Suprapubic skin (tissue), 4 donors: ENCODE measurements at regions not wholly inside any gene's neighbourhood (a gene's known extent, or its start where the extent isn't known, plus 50 kb on each side); places are given as distances from the start of the nearest gene placed in this dataset.

Experiments
- DNase-seq, 2 donors: peaks; one replicate each; pipeline ENCODE4 v3.0.0-alpha.2; 2019; ENCODE audit warnings: low spot score in 2 of 2
- H3K27ac ChIP-seq: fragments of 200-600 bp; sonication (generic); one replicate; pipeline ENCODE4 v1.5.1; 2019
- H3K27me3 ChIP-seq: fragments of 200-600 bp; sonication (generic); one replicate; pipeline ENCODE4 v1.5.1; 2019
- H3K36me3 ChIP-seq: fragments of 200-600 bp; sonication (generic); one replicate; pipeline ENCODE4 v1.5.1; 2019
- H3K4me1 ChIP-seq: fragments of 200-600 bp; sonication (generic); one replicate; pipeline ENCODE4 v1.5.1; 2019
- H3K4me3 ChIP-seq: fragments of 200-600 bp; sonication (generic); one replicate; pipeline ENCODE4 v1.5.1; 2019; ENCODE audit warnings: mild to moderate bottlenecking
- H3K9me3 ChIP-seq: fragments of 200-600 bp; sonication (generic); one replicate; pipeline ENCODE4 v1.5.1; 2019
- EP300 ChIP-seq: sonication (generic); formaldehyde crosslinking; IDR thresholded peaks from one replicate; pipeline ENCODE4 v1.6.1; 2017; ENCODE audit warnings: antibody characterized with exemption
- POLR2A ChIP-seq, 2 donors: fragments of 450-650 bp; IDR thresholded peaks; one replicate each; pipeline ENCODE4 v1.6.1; 2017; ENCODE audit warnings: antibody characterized with exemption in 2 of 2, mild to moderate bottlenecking in 2 of 2, moderate library complexity in 2 of 2
- POLR2AphosphoS5 ChIP-seq, 3 donors: sonication (generic); formaldehyde crosslinking; IDR thresholded peaks; one replicate each; pipeline ENCODE4 v1.6.1; 2017; ENCODE audit warnings: antibody characterized with exemption in 3 of 3
- WGBS: methylation state at CpG from one replicate; pipeline ENCODE4 v1.1.5; 2018; 5-methylcytosine and 5-hydroxymethylcytosine counted together
- TF ChIP-seq, protein P1 (sequence below), 2 donors: fragments of 200-600 bp in 1 of 2; fragments of 450-650 bp in 1 of 2; sonication (generic) in 1 of 2; IDR thresholded peaks; one replicate each; pipeline ENCODE4 v1.5.1; 2016 to 2019; ENCODE audit warnings: antibody characterized with exemption in 2 of 2, mild to moderate bottlenecking in 1 of 2, moderate library complexity in 1 of 2

DNA sequence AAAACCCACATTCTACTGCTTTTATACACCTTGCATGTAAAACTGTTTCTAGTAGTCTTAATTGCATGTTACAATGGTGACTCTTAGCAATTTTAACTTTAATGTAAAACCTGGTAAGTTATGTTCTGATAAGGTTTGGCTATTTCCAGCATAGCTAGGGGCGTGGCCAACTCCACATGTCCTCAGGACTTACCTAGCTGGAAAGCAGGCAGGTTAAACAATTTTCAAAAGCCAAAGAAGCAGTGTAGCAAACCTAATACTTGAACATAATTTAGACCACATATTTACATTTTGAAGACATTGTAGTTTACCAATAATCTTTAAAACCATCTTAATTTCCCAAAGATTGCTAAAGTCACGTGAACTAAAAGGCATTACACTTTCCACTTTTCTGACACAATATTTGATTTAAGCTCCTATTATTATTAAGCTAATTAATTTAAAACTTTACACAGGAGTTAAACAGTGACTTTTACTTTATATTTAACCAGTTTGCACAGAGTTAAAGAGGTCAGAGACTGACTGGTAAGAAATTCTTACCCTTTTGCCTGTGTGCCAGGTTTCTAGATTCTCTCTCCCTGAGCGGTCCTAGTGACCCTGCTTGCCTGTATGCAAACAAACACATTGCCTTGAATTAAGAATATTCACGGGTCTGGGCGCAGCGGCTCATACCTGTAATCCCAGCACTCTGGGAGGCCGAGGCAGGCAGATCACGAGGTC, 88.2 kb downstream of the GLUD2 start:
- TF ChIP-seq POLR2A (IDR thresholded peaks at IDR 0.05), result no peak
- no peak for TF ChIP-seq EP300
- TF ChIP-seq, protein P1, sequence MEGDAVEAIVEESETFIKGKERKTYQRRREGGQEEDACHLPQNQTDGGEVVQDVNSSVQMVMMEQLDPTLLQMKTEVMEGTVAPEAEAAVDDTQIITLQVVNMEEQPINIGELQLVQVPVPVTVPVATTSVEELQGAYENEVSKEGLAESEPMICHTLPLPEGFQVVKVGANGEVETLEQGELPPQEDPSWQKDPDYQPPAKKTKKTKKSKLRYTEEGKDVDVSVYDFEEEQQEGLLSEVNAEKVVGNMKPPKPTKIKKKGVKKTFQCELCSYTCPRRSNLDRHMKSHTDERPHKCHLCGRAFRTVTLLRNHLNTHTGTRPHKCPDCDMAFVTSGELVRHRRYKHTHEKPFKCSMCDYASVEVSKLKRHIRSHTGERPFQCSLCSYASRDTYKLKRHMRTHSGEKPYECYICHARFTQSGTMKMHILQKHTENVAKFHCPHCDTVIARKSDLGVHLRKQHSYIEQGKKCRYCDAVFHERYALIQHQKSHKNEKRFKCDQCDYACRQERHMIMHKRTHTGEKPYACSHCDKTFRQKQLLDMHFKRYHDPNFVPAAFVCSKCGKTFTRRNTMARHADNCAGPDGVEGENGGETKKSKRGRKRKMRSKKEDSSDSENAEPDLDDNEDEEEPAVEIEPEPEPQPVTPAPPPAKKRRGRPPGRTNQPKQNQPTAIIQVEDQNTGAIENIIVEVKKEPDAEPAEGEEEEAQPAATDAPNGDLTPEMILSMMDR (IDR thresholded peaks at IDR 0.05), result no peak
- TF ChIP-seq POLR2AphosphoS5 (IDR thresholded peaks at IDR 0.05), result no peak
- H3K36me3 ChIP-seq, result no peaks in the 10 kb centered on the region
- no peaks in the 10 kb centered on the region for H3K9me3 ChIP-seq
- no peaks in the 10 kb centered on the region for H3K27me3 ChIP-seq
- 70% methylated on average over 8 of the region's 8 CpGs for WGBS
- H3K27ac ChIP-seq, result no peak overlapping the region
- H3K4me1 ChIP-seq, result no peaks in the 10 kb centered on the region
- H3K4me3 ChIP-seq, result no peak overlapping the region
- no peak for DNase-seq

GRCh38 chrX:121146059-121146628, 98.7 kb downstream of the GLUD2 start:
- TF ChIP-seq, protein P1 (IDR thresholded peaks at IDR 0.05), result no peak
- TF ChIP-seq POLR2AphosphoS5 (IDR thresholded peaks at IDR 0.05), result no peak
- TF ChIP-seq POLR2A (IDR thresholded peaks at IDR 0.05), result no peak
- no peak for TF ChIP-seq EP300
- no peak overlapping the region for H3K4me3 ChIP-seq
- no peaks in the 10 kb centered on the region for H3K27me3 ChIP-seq
- H3K27ac ChIP-seq, result no peak overlapping the region
- no peaks in the 10 kb centered on the region for H3K36me3 ChIP-seq
- no peaks in the 10 kb centered on the region for H3K4me1 ChIP-seq
- H3K9me3 ChIP-seq, result no peaks in the 10 kb centered on the region
- no peak for DNase-seq

- 42% methylated on average over 1 of the region's 1 CpG for WGBS
Measured at GRCh38 chrX:121150217-121150616, 102.8 kb downstream of the GLUD2 start.

DNA sequence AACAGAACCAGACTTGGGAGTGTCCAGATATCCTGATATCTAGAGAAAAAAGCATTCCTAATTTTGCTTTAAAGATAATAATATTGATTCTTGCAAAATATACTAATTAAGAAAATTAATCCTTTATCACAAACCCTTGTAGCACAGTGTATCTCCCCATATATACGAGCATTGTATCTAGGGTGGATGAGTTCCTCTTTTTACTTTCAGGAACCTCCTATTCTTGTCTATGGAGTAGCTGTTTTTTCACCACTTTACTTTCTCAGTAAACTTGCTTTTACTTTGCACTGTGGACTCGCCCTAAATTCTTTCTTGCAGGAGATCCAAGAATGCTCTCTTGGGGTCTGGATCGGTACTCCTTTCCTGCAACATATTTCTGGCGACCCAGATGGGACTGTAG, 103.9 kb downstream of the GLUD2 start:
- 64% methylated on average over 4 of the region's 4 CpGs for WGBS
- Histone ChIP-seq H3K4me3 (no peak overlapping the region), H3K27me3 (no peaks in the 10 kb centered on the region), H3K9me3 (no peaks in the 10 kb centered on the region), H3K27ac (no peak overlapping the region), H3K4me1 (no peaks in the 10 kb centered on the region), H3K36me3 (no peaks in the 10 kb centered on the region)
- no peak for DNase-seq
- TF ChIP-seq, protein P1 (IDR thresholded peaks at IDR 0.05), result no peak
- TF ChIP-seq EP300, result no peak
- TF ChIP-seq POLR2A (IDR thresholded peaks at IDR 0.05), result no peak

More at GRCh38 chrX:121150217-121150616, 102.8 kb downstream of the GLUD2 start:
- no peaks in the 10 kb centered on the region for H3K36me3 ChIP-seq
- no peak for DNase-seq
- TF ChIP-seq, protein P1 (IDR thresholded peaks at IDR 0.05), result no peak
- TF ChIP-seq POLR2AphosphoS5 (IDR thresholded peaks at IDR 0.05) (no peak), POLR2A (IDR thresholded peaks at IDR 0.05) (no peak), EP300 (no peak)
- no peak overlapping the region for H3K4me3 ChIP-seq
- no peaks in the 10 kb centered on the region for H3K27me3 ChIP-seq
- H3K27ac ChIP-seq, result no peak overlapping the region
- H3K9me3 ChIP-seq, result no peaks in the 10 kb centered on the region
- no peaks in the 10 kb centered on the region for H3K4me1 ChIP-seq

- Histone ChIP-seq H3K36me3 (no peaks in the 10 kb centered on the region), H3K9me3 (no peaks in the 10 kb centered on the region), H3K27me3 (no peaks in the 10 kb centered on the region), H3K27ac (no peak overlapping the region), H3K4me3 (no peak overlapping the region), H3K4me1 (no peaks in the 10 kb centered on the region)
- no peak for DNase-seq
- TF ChIP-seq POLR2AphosphoS5 (IDR thresholded peaks at IDR 0.05), result no peak
- TF ChIP-seq POLR2A (IDR thresholded peaks at IDR 0.05), result no peak
- 78% methylated on average over 13 of the region's 13 CpGs for WGBS
Measured at GRCh38 chrX:121154858-121155404, 107.5 kb downstream of the GLUD2 start.
